ENCODE measurements at regions not wholly inside any gene's neighbourhood (a gene's known extent, or its start where the extent isn't known, plus 50 kb on each side); places are given as distances from the start of the nearest gene placed in this dataset.

- TF ChIP-seq CTCF (IDR thresholded peaks at IDR 0.05 in 4 of 5, conservative IDR thresholded peaks at IDR 0.05 in 1 of 5) (no peak), POLR2A (IDR thresholded peaks at IDR 0.05) (no peak)
Observed at GRCh38 chr1:25072461-25072860, 142.4 kb upstream of the RUNX3 start.
